OCI-LY7 (cell line): ENCODE measurements at regions not wholly inside any gene's neighbourhood (a gene's known extent, or its start where the extent isn't known, plus 50 kb on each side); places are given as distances from the start of the nearest gene placed in this dataset.

Experiments used
- BruUV-seq: library from RNA; stranded (reverse); fragments of 400-500 nt; replicated peaks from 2 replicates; lab custom pipeline; 2021; lab: Mats Ljungman, UMichigan
- CTCF ChIA-PET: fragments of 300-600 bp; sonication (Branson Sonifier 250); formaldehyde crosslinking; loops from one replicate; lab custom pipeline; 2022; ENCODE audit warnings: antibody characterized with exemption; ENCODE audit not compliant: unreplicated experiment; lab: Charles Lee
- POLR2A ChIA-PET: fragments of 300-600 bp; sonication (Branson Sonifier 250); formaldehyde crosslinking; loops from one replicate; lab custom pipeline; 2022; ENCODE audit warnings: antibody characterized with exemption; lab: Charles Lee
- DNase-seq: peaks from one replicate; pipeline ENCODE4 v3.0.0-alpha.2; 2015; ENCODE audit warnings: low spot score
- H2AFZ ChIP-seq: fragments of 200-600 bp; sonication (generic), shearing (Covaris generic); 2 replicates; pipeline ENCODE4 v1.6.1; 2014; ENCODE audit warnings: mild to moderate bottlenecking, antibody characterized with exemption, low read length, moderate library complexity
- H3K27ac ChIP-seq: fragments of 200-600 bp; sonication (generic); 2 replicates; pipeline ENCODE4 v1.5.1; 2014; ENCODE audit warnings: mixed run types, low read depth, mild to moderate bottlenecking, moderate library complexity, low read length, inconsistent platforms; ENCODE audit not compliant: poor library complexity, severe bottlenecking
- H3K36me3 ChIP-seq: fragments of 200-600 bp; sonication (generic); 2 replicates; pipeline ENCODE4 v1.6.1; 2014; ENCODE audit warnings: mild to moderate bottlenecking, antibody characterized with exemption, low read length, moderate library complexity, mixed read lengths; ENCODE audit not compliant: insufficient read depth
- H3K4me1 ChIP-seq: fragments of 200-600 bp; sonication (generic); 2 replicates; pipeline ENCODE4 v1.5.1; 2014; ENCODE audit warnings: mild to moderate bottlenecking, low read length; ENCODE audit not compliant: insufficient read depth, poor library complexity, severe bottlenecking
- H3K4me2 ChIP-seq: fragments of 200-600 bp; sonication (generic); 2 replicates; pipeline ENCODE4 v1.6.1; 2014; ENCODE audit warnings: mild to moderate bottlenecking, low read length
- H3K4me3 ChIP-seq: fragments of 200-600 bp; sonication (generic); 2 replicates; pipeline ENCODE4 v1.5.1; 2014; ENCODE audit warnings: mild to moderate bottlenecking, low read depth, low read length; ENCODE audit not compliant: poor library complexity, severe bottlenecking
- H3K79me2 ChIP-seq: fragments of 200-600 bp; sonication (generic); 2 replicates; pipeline ENCODE4 v1.6.1; 2016; ENCODE audit warnings: low read depth, mild to moderate bottlenecking, low read length, moderate library complexity, mixed read lengths; ENCODE audit not compliant: insufficient read depth
- H3K9me2 ChIP-seq: fragments of 200-600 bp; sonication (generic); 2 replicates; pipeline ENCODE4 v1.6.1; 2016; ENCODE audit warnings: mild to moderate bottlenecking, low read length, mixed read lengths; ENCODE audit not compliant: insufficient read depth
- H3K9me3 ChIP-seq: fragments of 200-600 bp; sonication (generic); 2 replicates; pipeline ENCODE4 v1.6.1; 2014; ENCODE audit warnings: mild to moderate bottlenecking, mixed run types, low read length, mixed read lengths
- H4K20me1 ChIP-seq: fragments of 200-600 bp; sonication (generic); 2 replicates; pipeline ENCODE4 v1.6.1; 2014; ENCODE audit warnings: mild to moderate bottlenecking, antibody characterized with exemption, low read length, moderate library complexity, mixed read lengths; ENCODE audit not compliant: insufficient read depth
- CTCF ChIP-seq: fragments of 200-600 bp; sonication (generic); conservative IDR thresholded peaks from 2 replicates; pipeline ENCODE4 v1.5.1; 2014; ENCODE audit warnings: mild to moderate bottlenecking, antibody characterized with exemption, low read length, moderate library complexity, mixed read lengths
- EZH2phosphoT487 ChIP-seq: fragments of 200-600 bp; sonication (generic); IDR thresholded peaks from 2 replicates; pipeline ENCODE4 v1.6.1; 2018; ENCODE audit warnings: low read depth, borderline replicate concordance, mild to moderate bottlenecking, mixed run types, antibody characterized with exemption, low read length, moderate library complexity, mixed read lengths
- intact Hi-C: fragments of 100-400 bp; cut with micrococcal nuclease; formaldehyde crosslinking; loops from one replicate; pipeline ENCODE4 v1.10.0; 2022; ENCODE audit not compliant: unreplicated experiment

- Histone ChIP-seq H4K20me1 (no peaks in the 10 kb centered on the region), H3K9me2 (no peaks in the 10 kb centered on the region), H2AFZ (no peak overlapping the region), H3K36me3 (no peaks in the 10 kb centered on the region), H3K27ac (no peak overlapping the region), H3K4me1 (no peaks in the 10 kb centered on the region), H3K9me3 (no peaks in the 10 kb centered on the region), H3K4me3 (no peak overlapping the region), H3K79me2 (no peaks in the 10 kb centered on the region), H3K4me2 (no peak overlapping the region)
- no TSS peak for BruUV-seq
- intact Hi-C loops: no loop called here
- TF ChIP-seq EZH2phosphoT487: no peak
- no peak for TF ChIP-seq CTCF
- POLR2A ChIA-PET: no interaction called here
- CTCF ChIA-PET: no interaction called here
- DNase-seq: no peak
Observed at GRCh38 chr6:145271577-145271976, 463.7 kb downstream of the EPM2A start.

- H2AFZ ChIP-seq: no peak overlapping the region
- H4K20me1 ChIP-seq: no peaks in the 10 kb centered on the region
- no peak for TF ChIP-seq CTCF
- TF ChIP-seq EZH2phosphoT487: no peak
- no peaks in the 10 kb centered on the region for H3K79me2 ChIP-seq
- H3K9me2 ChIP-seq: no peaks in the 10 kb centered on the region
- no peaks in the 10 kb centered on the region for H3K9me3 ChIP-seq
- POLR2A ChIA-PET: no interaction called here
- intact Hi-C loops: no loop called here
- no peak overlapping the region for H3K27ac ChIP-seq
- H3K36me3 ChIP-seq: no peaks in the 10 kb centered on the region
- no peak overlapping the region for H3K4me3 ChIP-seq
- no peak overlapping the region for H3K4me2 ChIP-seq
- CTCF ChIA-PET: no interaction called here
- H3K4me1 ChIP-seq: no peaks in the 10 kb centered on the region
- BruUV-seq: no TSS peak
- no peak for DNase-seq
Observed at GRCh38 chr6:145272246-145272645, 463.1 kb downstream of the EPM2A start.

GRCh38 chr6:145273136-145273535 lies 462.2 kb downstream of the EPM2A start:
- Histone ChIP-seq H3K27ac (no peak overlapping the region), H2AFZ (no peak overlapping the region), H3K4me1 (no peaks in the 10 kb centered on the region), H3K79me2 (no peaks in the 10 kb centered on the region), H3K9me3 (no peaks in the 10 kb centered on the region), H3K36me3 (no peaks in the 10 kb centered on the region), H3K9me2 (no peaks in the 10 kb centered on the region), H3K4me3 (no peak overlapping the region), H4K20me1 (no peaks in the 10 kb centered on the region), H3K4me2 (no peak overlapping the region)
- ChIA-PET POLR2A (no interaction called here), CTCF (no interaction called here)
- no peak for DNase-seq
- intact Hi-C loops: no loop called here
- BruUV-seq: no TSS peak
- TF ChIP-seq CTCF: no peak
